Muscle of leg (tissue), 3 donors: ENCODE measurements at regions not wholly inside any gene's neighbourhood (a gene's known extent, or its start where the extent isn't known, plus 50 kb on each side); places are given as distances from the start of the nearest gene placed in this dataset.

Source experiments
- DNase-seq: peaks from one replicate; pipeline ENCODE4 v3.0.0; 2013
- H3K27ac ChIP-seq: one replicate; pipeline ENCODE4 v1.5.1; 2013; ENCODE audit warnings: mild to moderate bottlenecking, low read length, control low read depth
- H3K27me3 ChIP-seq: one replicate; pipeline ENCODE4 v1.6.1; 2013; ENCODE audit warnings: low read length; ENCODE audit not compliant: control insufficient read depth, insufficient read depth
- H3K36me3 ChIP-seq: one replicate; pipeline ENCODE4 v1.6.1; 2013; ENCODE audit warnings: low read length; ENCODE audit not compliant: control insufficient read depth, insufficient read depth
- H3K4me1 ChIP-seq: one replicate; pipeline ENCODE4 v1.6.1; 2013; ENCODE audit warnings: low read length; ENCODE audit not compliant: control insufficient read depth, insufficient read depth
- H3K4me3 ChIP-seq: one replicate; pipeline ENCODE4 v1.5.1; 2013; ENCODE audit warnings: low read length, control low read depth
- H3K9me3 ChIP-seq: replicated peaks from 2 replicates; pipeline ENCODE4 v1.6.1; 2013; ENCODE audit warnings: low read depth, low read length; ENCODE audit not compliant: control insufficient read depth
- WGBS: methylation state at CpG from one replicate; pipeline ENCODE4 v1.1.5; 2013; ENCODE audit warnings: missing lambda C conversion rate; ENCODE audit not compliant: insufficient coverage; 5-methylcytosine and 5-hydroxymethylcytosine counted together

- H3K4me1 ChIP-seq = no peaks in the 10 kb centered on the region
- no peak overlapping the region for H3K4me3 ChIP-seq
- H3K9me3 ChIP-seq = no peaks in the 10 kb centered on the region
- H3K27me3 ChIP-seq = no peaks in the 10 kb centered on the region
- no CpG with 5 or more reads among the region's 1 CpG for WGBS
- no peak overlapping the region for H3K27ac ChIP-seq
- H3K36me3 ChIP-seq = no peaks in the 10 kb centered on the region
- no peak for DNase-seq
Measured at GRCh38 chr1:194394676-194395075, 1208.3 kb upstream of the B3GALT2 start.

- DNase-seq = no peak
- Histone ChIP-seq H3K36me3 (no peaks in the 10 kb centered on the region), H3K4me1 (no peaks in the 10 kb centered on the region), H3K9me3 (no peaks in the 10 kb centered on the region), H3K4me3 (no peak overlapping the region), H3K27ac (no peak overlapping the region), H3K27me3 (no peaks in the 10 kb centered on the region)
Measured at GRCh38 chr1:194387531-194387930, 1201.1 kb upstream of the B3GALT2 start.

- no peak for DNase-seq
- Histone ChIP-seq H3K4me3 (no peak overlapping the region), H3K27me3 (no peaks in the 10 kb centered on the region), H3K27ac (no peak overlapping the region), H3K4me1 (no peaks in the 10 kb centered on the region), H3K36me3 (no peaks in the 10 kb centered on the region), H3K9me3 (no peaks in the 10 kb centered on the region)
Measured at GRCh38 chr1:194378517-194378916, 1192.1 kb upstream of the B3GALT2 start.

GRCh38 chr1:194374649-194375048, 1188.2 kb upstream of the B3GALT2 start:
- Histone ChIP-seq H3K9me3 (peaks cover 1% of the 10 kb centered on the region), H3K4me3 (no peak overlapping the region), H3K4me1 (no peaks in the 10 kb centered on the region), H3K27ac (no peak overlapping the region), H3K36me3 (no peaks in the 10 kb centered on the region), H3K27me3 (no peaks in the 10 kb centered on the region)
- DNase-seq = no peak
- 100% methylated on average over 2 of the region's 6 CpGs for WGBS

GRCh38 chr1:194372266-194372665, 1185.9 kb upstream of the B3GALT2 start:
- no peak overlapping the region for H3K4me3 ChIP-seq
- no peak for DNase-seq
- no CpG with 5 or more reads among the region's 2 CpGs for WGBS

GRCh38 chr1:194369622-194370021, 1183.2 kb upstream of the B3GALT2 start:
- peaks cover 2% of the 10 kb centered on the region for H3K9me3 ChIP-seq
- H3K4me3 ChIP-seq = no peak overlapping the region
- H3K27ac ChIP-seq = no peak overlapping the region
- no peaks in the 10 kb centered on the region for H3K4me1 ChIP-seq
- DNase-seq = no peak
- H3K27me3 ChIP-seq = no peaks in the 10 kb centered on the region
- no peaks in the 10 kb centered on the region for H3K36me3 ChIP-seq
- WGBS = no CpG with 5 or more reads among the region's 1 CpG

More at GRCh38 chr1:194372266-194372665, 1185.9 kb upstream of the B3GALT2 start:
- H3K4me1 ChIP-seq = no peaks in the 10 kb centered on the region
- no peaks in the 10 kb centered on the region for H3K36me3 ChIP-seq
- peaks cover 2% of the 10 kb centered on the region for H3K9me3 ChIP-seq
- no peaks in the 10 kb centered on the region for H3K27me3 ChIP-seq
- H3K27ac ChIP-seq = no peak overlapping the region

- Histone ChIP-seq H3K4me3 (no peak overlapping the region), H3K27me3 (no peaks in the 10 kb centered on the region), H3K9me3 (peaks cover 2% of the 10 kb centered on the region), H3K36me3 (no peaks in the 10 kb centered on the region), H3K4me1 (no peaks in the 10 kb centered on the region), H3K27ac (no peak overlapping the region)
- DNase-seq = no peak
Measured at GRCh38 chr1:194369060-194369459, 1182.6 kb upstream of the B3GALT2 start.

GRCh38 chr1:194367121-194367520, 1180.7 kb upstream of the B3GALT2 start:
- DNase-seq = no peak
- H3K27me3 ChIP-seq = no peaks in the 10 kb centered on the region
- H3K36me3 ChIP-seq = no peaks in the 10 kb centered on the region
- H3K4me1 ChIP-seq = no peaks in the 10 kb centered on the region
- H3K27ac ChIP-seq = no peak overlapping the region
- peaks cover 2% of the 10 kb centered on the region for H3K9me3 ChIP-seq
- H3K4me3 ChIP-seq = no peak overlapping the region
- WGBS = 75% methylated on average over 1 of the region's 2 CpGs

GRCh38 chr1:194366705-194367104, 1180.3 kb upstream of the B3GALT2 start:
- H3K9me3 ChIP-seq = peaks cover 2% of the 10 kb centered on the region
- WGBS = no CpG with 5 or more reads among the region's 1 CpG
- no peaks in the 10 kb centered on the region for H3K36me3 ChIP-seq
- H3K27ac ChIP-seq = no peak overlapping the region
- DNase-seq = no peak
- H3K4me1 ChIP-seq = no peaks in the 10 kb centered on the region
- no peak overlapping the region for H3K4me3 ChIP-seq
- no peaks in the 10 kb centered on the region for H3K27me3 ChIP-seq

- no peaks in the 10 kb centered on the region for H3K4me1 ChIP-seq
- no peak overlapping the region for H3K4me3 ChIP-seq
- no peak for DNase-seq
- no peaks in the 10 kb centered on the region for H3K36me3 ChIP-seq
- no CpG with 5 or more reads among the region's 4 CpGs for WGBS
- H3K27me3 ChIP-seq = no peaks in the 10 kb centered on the region
- H3K9me3 ChIP-seq = no peaks in the 10 kb centered on the region
- H3K27ac ChIP-seq = no peak overlapping the region
Measured at GRCh38 chr1:194362327-194362726, 1175.9 kb upstream of the B3GALT2 start.

GRCh38 chr1:194361374-194362131, 1175.1 kb upstream of the B3GALT2 start:
- no peaks in the 10 kb centered on the region for H3K36me3 ChIP-seq
- H3K27ac ChIP-seq = no peak overlapping the region
- no peak for DNase-seq
- WGBS = no CpG with 5 or more reads among the region's 5 CpGs
- H3K4me1 ChIP-seq = no peaks in the 10 kb centered on the region
- H3K9me3 ChIP-seq = no peaks in the 10 kb centered on the region
- H3K27me3 ChIP-seq = no peaks in the 10 kb centered on the region
- no peak overlapping the region for H3K4me3 ChIP-seq
